Pancreas (tissue), 10 donors: ENCODE measurements at regions not wholly inside any gene's neighbourhood (a gene's known extent, or its start where the extent isn't known, plus 50 kb on each side); places are given as distances from the start of the nearest gene placed in this dataset.

Experiments
- ATAC-seq, 4 donors: fragments of 200-7000 bp; cut with Tn5 transposase; one replicate each; pipeline versions ENCODE4 v1.8.0 to v1.9.1; 2020; ENCODE audit warnings: mild to moderate bottlenecking in 4 of 4, moderate library complexity in 4 of 4
- DNase-seq, 6 donors: peaks; one replicate each; pipeline ENCODE4 v3.0.0-alpha.2; 2020
- FAIRE-seq: peaks from 2 replicates; lab custom pipeline; 2012; peaks lifted over from hg19 to GRCh38; lab: Jason Lieb, UNC
- H3K27ac ChIP-seq, 4 donors: fragments of 200-600 bp; sonication (generic); 1 replicate in 3 of 4; 2 replicates in 1 of 4; pipeline versions ENCODE4 v1.5.0 to v1.8.0; 2020
- H3K27me3 ChIP-seq, 4 donors: fragments of 200-600 bp; one replicate each; pipeline ENCODE4 v1.8.0; 2021
- H3K36me3 ChIP-seq, 3 donors: fragments of 200-600 bp; sonication (generic) in 1 of 3; one replicate each; pipeline versions ENCODE4 v1.5.0 to v1.8.0; 2020 to 2021
- H3K4me1 ChIP-seq, 3 donors: fragments of 200-600 bp; one replicate each; pipeline ENCODE4 v1.8.0; 2021
- H3K4me3 ChIP-seq, 4 donors: fragments of 200-600 bp; sonication (generic) in 2 of 4; one replicate each; pipeline versions ENCODE4 v1.5.0 to v1.8.0; 2020 to 2021
- H3K9me3 ChIP-seq, 4 donors: fragments of 200-600 bp; one replicate each; pipeline ENCODE4 v1.8.0; 2021
- CTCF ChIP-seq, 4 donors: fragments of 200-600 bp; sonication (generic) in 3 of 4; IDR thresholded peaks; one replicate each; pipeline versions ENCODE4 v1.5.0 to v1.8.0; 2021; ENCODE audit warnings: antibody characterized with exemption in 4 of 4
- WGBS, 2 donors: extraction: QIAGEN DNeasy Blood & Tissue Kit; methylation state at CpG; one replicate each; pipeline ENCODE4 v1.1.7; 2013; 5-methylcytosine and 5-hydroxymethylcytosine counted together
- intact Hi-C, 3 donors: fragments of 100-400 bp; cut with DNase I; formaldehyde crosslinking; loops; one replicate each; pipeline versions ENCODE4 v1.11.1 to v1.14.2; 2022
- donor health status: healthy with polysubstance abuse.
- donor health status: DM: no; HTN: no; CAD: no; lungs with moderate emphysema.
- donor health status: DM: no; HTN: no; CAD: no.
- donor health status: control.
- donor health status: control.
- donor health status: Bipolar disorder and iron deficiency.
- donor health status: DM: yes; HTN: yes; CAD: no.
- donor health status: DM: no; HTN: no; CAD: no.
- donor health status: DM: no; HTN: no; CAD: no.
- donor health status: DM: yes; HTN: yes; CAD: no.

DNA sequence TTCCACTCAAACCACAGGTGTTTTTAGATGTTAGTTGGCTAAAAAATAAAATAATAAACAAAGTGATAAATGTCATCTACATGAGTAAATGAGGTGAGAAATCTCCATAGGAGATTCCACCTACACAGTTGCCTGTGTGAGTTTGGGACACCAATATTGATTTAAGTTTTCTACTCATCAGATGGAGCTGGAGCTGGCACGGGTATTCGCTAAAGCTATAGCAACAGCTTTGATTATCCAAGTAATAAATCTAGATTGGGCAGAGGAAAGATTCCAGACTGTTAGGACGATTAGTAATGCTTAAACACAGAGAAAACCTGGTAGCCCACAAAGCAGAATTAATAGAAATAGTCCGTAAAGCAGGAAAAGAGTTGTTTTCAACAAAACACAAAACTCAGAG, 313.9 kb downstream of the PABPC4L start:
- 37 to 45% methylated on average over 4 of the region's 4 CpGs for WGBS, 2 donors
- FAIRE-seq (no peak), ATAC-seq (no peak), DNase-seq (no peak)
- H3K4me1 ChIP-seq: no peaks in the 10 kb centered on the region
- H3K27ac ChIP-seq: no peak overlapping the region
- TF ChIP-seq CTCF (IDR thresholded peaks at IDR 0.05): no peak
- no peaks in the 10 kb centered on the region for H3K9me3 ChIP-seq
- intact Hi-C loops: no loop called here
- no peak overlapping the region for H3K4me3 ChIP-seq
- H3K27me3 ChIP-seq: no peaks in the 10 kb centered on the region
- H3K36me3 ChIP-seq: no peaks in the 10 kb centered on the region

- no peak overlapping the region for H3K4me3 ChIP-seq
- FAIRE-seq (no peak), DNase-seq (no peak), ATAC-seq (no peak)
- intact Hi-C loops: no loop called here
- 61% methylated on average over 3 of the region's 3 CpGs for WGBS, 2 donors
- no peaks in the 10 kb centered on the region for H3K36me3 ChIP-seq
- no peak overlapping the region for H3K27ac ChIP-seq
- TF ChIP-seq CTCF (IDR thresholded peaks at IDR 0.05): no peak
- no peaks in the 10 kb centered on the region for H3K4me1 ChIP-seq
- no peaks in the 10 kb centered on the region for H3K27me3 ChIP-seq
- H3K9me3 ChIP-seq: no peaks in the 10 kb centered on the region
These were observed 332.1 kb downstream of the PABPC4L start for GRCh38 chr4:133869486-133869885.

- DNase-seq (no peak), ATAC-seq (no peak), FAIRE-seq (no peak)
- 43 to 61% methylated on average over 4 of the region's 4 CpGs for WGBS, 2 donors
- H3K4me3 ChIP-seq: no peak overlapping the region
- H3K36me3 ChIP-seq: no peaks in the 10 kb centered on the region
- intact Hi-C loops: no loop called here
- no peaks in the 10 kb centered on the region for H3K9me3 ChIP-seq
- TF ChIP-seq CTCF (IDR thresholded peaks at IDR 0.05): no peak
- no peaks in the 10 kb centered on the region for H3K27me3 ChIP-seq
- H3K4me1 ChIP-seq: no peaks in the 10 kb centered on the region
- H3K27ac ChIP-seq: no peak overlapping the region
These were observed 332.7 kb downstream of the PABPC4L start for GRCh38 chr4:133868856-133869255.

DNA sequence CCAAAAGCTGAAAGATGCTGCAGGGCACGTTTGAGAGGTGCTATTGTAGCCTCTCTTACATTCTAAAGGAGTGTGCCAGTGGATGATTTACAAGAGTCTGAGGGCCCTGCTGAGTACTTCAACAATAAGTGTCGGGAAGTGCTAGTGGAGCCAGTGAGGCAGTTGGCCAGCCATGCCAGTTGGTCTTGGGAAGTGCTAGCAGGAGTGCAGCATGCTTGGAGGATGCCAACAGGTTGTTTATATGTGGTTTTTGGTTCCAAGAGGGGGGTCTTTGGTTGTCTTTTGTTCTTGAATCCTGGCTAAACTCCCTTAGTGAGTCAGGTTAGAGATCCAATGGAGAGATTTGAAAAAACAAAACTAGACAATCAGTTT, 335.3 kb downstream of the PABPC4L start:
- no peak overlapping the region for H3K4me3 ChIP-seq
- no peak for ATAC-seq
- 32 to 46% methylated on average over 2 of the region's 2 CpGs for WGBS, 2 donors
- H3K27ac ChIP-seq: no peak overlapping the region
- DNase-seq: no peak
- no peaks in the 10 kb centered on the region for H3K9me3 ChIP-seq
- H3K4me1 ChIP-seq: no peaks in the 10 kb centered on the region
- intact Hi-C loops: no loop called here
- no peaks in the 10 kb centered on the region for H3K27me3 ChIP-seq
- H3K36me3 ChIP-seq: no peaks in the 10 kb centered on the region
- FAIRE-seq: no peak
- no peak for TF ChIP-seq CTCF (IDR thresholded peaks at IDR 0.05)

DNA sequence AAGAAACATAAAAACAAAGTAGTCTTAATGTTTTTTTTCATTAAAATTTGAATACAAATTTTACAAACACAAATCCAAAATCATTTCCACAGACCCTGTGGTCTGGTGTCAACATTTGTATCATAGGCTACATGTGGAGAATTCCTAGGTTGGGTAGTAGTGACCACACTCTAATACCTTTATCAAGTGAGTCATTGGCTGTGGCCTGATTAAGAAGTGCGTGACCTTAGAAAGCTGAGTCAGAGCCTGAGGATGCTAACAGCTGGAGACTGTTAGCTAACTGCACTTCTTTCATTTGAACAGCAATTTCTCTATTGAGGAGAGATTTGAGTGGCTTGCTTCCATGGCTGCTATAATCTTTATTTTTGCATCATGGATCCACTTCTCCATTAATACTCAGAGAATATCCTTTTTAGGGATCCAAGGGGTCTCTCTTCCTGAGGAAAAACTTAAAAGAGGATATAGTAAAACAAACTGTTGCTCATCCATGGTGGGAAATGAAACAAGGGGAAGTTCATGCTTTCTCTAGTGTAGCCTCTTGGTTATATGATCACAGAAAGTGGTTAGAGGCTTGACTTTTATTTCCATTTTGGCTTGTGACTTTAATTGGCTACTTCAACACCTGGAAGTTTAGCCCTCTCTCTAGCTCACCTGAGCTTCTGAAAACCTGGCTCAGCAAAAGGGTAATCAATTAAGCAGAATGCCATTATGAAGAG, 335.8 kb downstream of the PABPC4L start:
- 31 to 33% methylated on average over 1 of the region's 1 CpG for WGBS, 2 donors
- intact Hi-C loops: no loop called here
- TF ChIP-seq CTCF (IDR thresholded peaks at IDR 0.05): no peak
- H3K9me3 ChIP-seq: no peaks in the 10 kb centered on the region
- DNase-seq: no peak
- no peak for FAIRE-seq
- H3K4me1 ChIP-seq: no peaks in the 10 kb centered on the region
- peak in 2 of 4 donors; percentile 52 to 59 for ATAC-seq
- no peaks in the 10 kb centered on the region for H3K27me3 ChIP-seq
- no peak overlapping the region for H3K4me3 ChIP-seq
- no peak overlapping the region for H3K27ac ChIP-seq
- no peaks in the 10 kb centered on the region for H3K36me3 ChIP-seq
